Central memory CD8-positive, alpha-beta T cell (primary cell): ENCODE measurements at regions not wholly inside any gene's neighbourhood (a gene's known extent, or its start where the extent isn't known, plus 50 kb on each side); places are given as distances from the start of the nearest gene placed in this dataset.

ENCODE experiments used
- ATAC-seq: fragments of 150-1000 bp; cut with Tn5 transposase; replicated peaks from 2 replicates; pipeline ENCODE4 v1.10.0; 2022; ENCODE audit warnings: mild to moderate bottlenecking, moderate FRiP score, moderate number of reproducible peaks; ENCODE audit not compliant: poor library complexity, severe bottlenecking; ENCODE audit errors: extremely low read depth
- DNase-seq, 2 donors: peaks; one replicate each; pipeline ENCODE4 v3.0.0; 2021; ENCODE audit warnings: low spot score in 2 of 2
- H3K27ac Mint-ChIP-seq: one replicate; pipeline ENCODE4 v1.8.0; 2022; ENCODE audit warnings: low read depth, mild to moderate bottlenecking, moderate library complexity, mixed read lengths
- H3K27me3 Mint-ChIP-seq: one replicate; pipeline ENCODE4 v1.8.0; 2022; ENCODE audit warnings: mixed read lengths
- H3K36me3 Mint-ChIP-seq: one replicate; pipeline ENCODE4 v1.8.0; 2022; ENCODE audit warnings: mild to moderate bottlenecking, moderate library complexity, mixed read lengths; ENCODE audit not compliant: insufficient read depth
- H3K4me1 Mint-ChIP-seq: one replicate; pipeline ENCODE4 v1.8.0; 2022; ENCODE audit warnings: mixed read lengths
- H3K4me3 Mint-ChIP-seq: one replicate; pipeline ENCODE4 v1.8.0; 2022; ENCODE audit warnings: mild to moderate bottlenecking, moderate library complexity, mixed read lengths
- H3K9me3 Mint-ChIP-seq: one replicate; pipeline ENCODE4 v1.8.0; 2022; ENCODE audit warnings: mixed read lengths

GRCh38 chr5:89105171-89105695, 222.2 kb upstream of the MEF2C start:
- no peaks in the 10 kb centered on the region for H3K27me3 Mint-ChIP-seq
- peaks cover 19% of the 10 kb centered on the region for H3K9me3 Mint-ChIP-seq
- H3K4me3 Mint-ChIP-seq: no peak overlapping the region
- no peaks in the 10 kb centered on the region for H3K36me3 Mint-ChIP-seq
- H3K27ac Mint-ChIP-seq: no peak overlapping the region
- ATAC-seq (no peak), DNase-seq (no peak)
- H3K4me1 Mint-ChIP-seq: no peaks in the 10 kb centered on the region

DNA sequence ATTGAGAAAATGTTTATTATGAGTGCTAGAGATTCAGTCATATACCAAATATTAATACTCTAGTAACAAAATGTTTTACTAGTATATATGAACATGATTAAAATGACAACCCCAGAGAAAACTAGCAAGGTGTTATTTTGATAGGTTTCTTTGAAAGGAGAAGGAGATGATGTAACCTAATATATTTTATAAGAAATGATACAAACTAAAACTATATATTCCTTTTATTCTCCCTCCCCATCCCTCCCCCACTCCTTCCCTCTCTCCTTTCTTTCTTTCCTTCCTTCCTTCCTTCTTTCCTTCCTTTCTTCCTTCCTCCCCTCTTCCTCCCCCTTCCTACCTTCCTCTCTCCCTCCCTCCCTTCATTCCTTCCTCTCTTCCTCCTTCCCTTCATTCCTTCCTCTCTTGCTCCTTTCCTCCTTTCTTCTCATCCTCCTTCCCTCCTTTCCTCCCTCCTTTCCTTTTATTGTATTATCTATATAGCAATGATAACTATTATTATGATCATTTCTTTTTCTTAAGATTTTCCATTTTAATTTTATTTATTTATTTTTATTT, 215.3 kb upstream of the MEF2C start:
- ATAC-seq: no peak
- DNase-seq: no peak
- Mint-ChIP-seq H3K4me1 (no peaks in the 10 kb centered on the region), H3K27me3 (no peaks in the 10 kb centered on the region), H3K4me3 (no peak overlapping the region), H3K27ac (no peak overlapping the region), H3K9me3 (peaks cover 25% of the 10 kb centered on the region), H3K36me3 (no peaks in the 10 kb centered on the region)

- no peak for DNase-seq
- no peaks in the 10 kb centered on the region for H3K36me3 Mint-ChIP-seq
- H3K4me1 Mint-ChIP-seq: no peaks in the 10 kb centered on the region
- ATAC-seq: no peak
- peaks cover 25% of the 10 kb centered on the region for H3K9me3 Mint-ChIP-seq
- H3K4me3 Mint-ChIP-seq: no peak overlapping the region
- H3K27ac Mint-ChIP-seq: no peak overlapping the region
- no peaks in the 10 kb centered on the region for H3K27me3 Mint-ChIP-seq
Observed at GRCh38 chr5:89097103-89097502, 214.1 kb upstream of the MEF2C start.

GRCh38 chr5:89095341-89095740, 212.4 kb upstream of the MEF2C start:
- Mint-ChIP-seq H3K4me3 (no peak overlapping the region), H3K36me3 (no peaks in the 10 kb centered on the region), H3K4me1 (no peaks in the 10 kb centered on the region), H3K27me3 (no peaks in the 10 kb centered on the region), H3K27ac (no peak overlapping the region), H3K9me3 (peaks cover 20% of the 10 kb centered on the region)
- DNase-seq: no peak
- ATAC-seq: no peak

- H3K27me3 Mint-ChIP-seq: no peaks in the 10 kb centered on the region
- no peak overlapping the region for H3K27ac Mint-ChIP-seq
- no peak for DNase-seq
- H3K4me1 Mint-ChIP-seq: no peaks in the 10 kb centered on the region
- H3K9me3 Mint-ChIP-seq: peaks cover 9% of the 10 kb centered on the region
- ATAC-seq: no peak
- H3K4me3 Mint-ChIP-seq: no peak overlapping the region
- H3K36me3 Mint-ChIP-seq: no peaks in the 10 kb centered on the region
Observed at GRCh38 chr5:89090037-89090436, 207.1 kb upstream of the MEF2C start.

GRCh38 chr5:89087551-89088318, 204.8 kb upstream of the MEF2C start:
- H3K9me3 Mint-ChIP-seq: no peaks in the 10 kb centered on the region

GRCh38 chr5:89087128-89087527, 204.1 kb upstream of the MEF2C start:
- H3K9me3 Mint-ChIP-seq: no peaks in the 10 kb centered on the region
- H3K27ac Mint-ChIP-seq: no peak overlapping the region
- H3K27me3 Mint-ChIP-seq: no peaks in the 10 kb centered on the region
- no peaks in the 10 kb centered on the region for H3K36me3 Mint-ChIP-seq
- ATAC-seq (no peak), DNase-seq (no peak)
- no peak overlapping the region for H3K4me3 Mint-ChIP-seq
- no peaks in the 10 kb centered on the region for H3K4me1 Mint-ChIP-seq

More at GRCh38 chr5:89087551-89088318, 204.8 kb upstream of the MEF2C start:
- no peaks in the 10 kb centered on the region for H3K4me1 Mint-ChIP-seq
- DNase-seq (no peak), ATAC-seq (no peak)
- H3K27ac Mint-ChIP-seq: no peak overlapping the region
- no peak overlapping the region for H3K4me3 Mint-ChIP-seq
- H3K27me3 Mint-ChIP-seq: no peaks in the 10 kb centered on the region
- H3K36me3 Mint-ChIP-seq: no peaks in the 10 kb centered on the region

- H3K27ac Mint-ChIP-seq: no peak overlapping the region
- no peaks in the 10 kb centered on the region for H3K27me3 Mint-ChIP-seq
- no peak for DNase-seq
- H3K4me3 Mint-ChIP-seq: no peak overlapping the region
- no peaks in the 10 kb centered on the region for H3K36me3 Mint-ChIP-seq
- no peaks in the 10 kb centered on the region for H3K9me3 Mint-ChIP-seq
- ATAC-seq: no peak
- H3K4me1 Mint-ChIP-seq: no peaks in the 10 kb centered on the region
Observed at GRCh38 chr5:89086390-89087086, 203.6 kb upstream of the MEF2C start.

GRCh38 chr5:89083791-89084190, 200.8 kb upstream of the MEF2C start:
- Mint-ChIP-seq H3K4me1 (no peaks in the 10 kb centered on the region), H3K27me3 (no peaks in the 10 kb centered on the region), H3K9me3 (no peaks in the 10 kb centered on the region), H3K27ac (no peak overlapping the region), H3K36me3 (no peaks in the 10 kb centered on the region), H3K4me3 (no peak overlapping the region)
- DNase-seq (no peak), ATAC-seq (no peak)

- no peaks in the 10 kb centered on the region for H3K27me3 Mint-ChIP-seq
- no peaks in the 10 kb centered on the region for H3K36me3 Mint-ChIP-seq
- no peak for ATAC-seq
- no peak overlapping the region for H3K27ac Mint-ChIP-seq
- H3K9me3 Mint-ChIP-seq: no peaks in the 10 kb centered on the region
- no peak overlapping the region for H3K4me3 Mint-ChIP-seq
- DNase-seq: no peak
- no peaks in the 10 kb centered on the region for H3K4me1 Mint-ChIP-seq
Observed at GRCh38 chr5:89081360-89081759, 198.4 kb upstream of the MEF2C start.

- Mint-ChIP-seq H3K4me1 (no peaks in the 10 kb centered on the region), H3K27me3 (no peaks in the 10 kb centered on the region), H3K9me3 (no peaks in the 10 kb centered on the region), H3K27ac (no peak overlapping the region), H3K36me3 (no peaks in the 10 kb centered on the region), H3K4me3 (no peak overlapping the region)
- no peak for ATAC-seq
- no peak for DNase-seq
Observed at GRCh38 chr5:89080467-89081116, 197.6 kb upstream of the MEF2C start.

DNA sequence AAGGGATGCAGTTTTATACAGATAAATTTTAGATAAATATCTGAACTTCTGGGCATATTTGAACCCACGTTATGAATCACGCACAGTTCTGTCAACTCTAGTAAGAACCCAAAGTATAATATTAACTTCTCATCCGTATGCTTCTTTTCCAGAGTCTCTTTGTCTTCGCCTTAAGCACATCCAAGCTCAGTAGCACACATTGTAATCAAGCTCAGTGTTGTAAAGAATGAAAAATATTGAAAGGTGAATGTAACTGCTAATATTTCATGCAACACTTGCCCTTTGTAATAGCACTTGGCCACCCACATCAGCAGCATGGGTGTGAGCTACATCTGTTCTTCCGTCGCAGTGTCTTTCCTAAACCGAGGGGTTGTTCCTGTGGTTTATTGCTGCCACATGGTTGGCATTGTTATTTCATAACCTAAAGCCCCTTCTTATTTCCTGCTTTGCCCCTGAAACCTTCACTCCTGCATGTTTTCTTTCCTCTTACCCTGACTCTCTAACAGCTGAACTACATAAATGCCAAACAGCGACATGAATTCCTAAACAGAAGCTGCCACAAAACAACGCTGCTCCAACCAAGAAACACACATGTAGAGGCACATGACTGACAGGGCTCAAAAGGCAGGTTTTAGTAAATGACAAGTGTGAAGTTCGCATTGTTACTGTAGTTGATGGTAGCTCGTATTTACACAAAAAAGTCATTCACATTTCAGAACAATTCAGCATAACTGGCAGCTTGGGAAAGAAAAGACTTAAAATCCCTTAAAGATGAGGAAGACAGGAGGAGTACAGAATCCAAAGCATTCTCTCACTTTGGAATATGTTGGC, 190.1 kb upstream of the MEF2C start:
- no peak overlapping the region for H3K4me3 Mint-ChIP-seq
- no peaks in the 10 kb centered on the region for H3K27me3 Mint-ChIP-seq
- ATAC-seq (no peak), DNase-seq (no peak)
- H3K9me3 Mint-ChIP-seq: peaks cover 6% of the 10 kb centered on the region
- H3K4me1 Mint-ChIP-seq: peaks cover 6% of the 10 kb centered on the region
- H3K36me3 Mint-ChIP-seq: peaks cover 2% of the 10 kb centered on the region
- no peak overlapping the region for H3K27ac Mint-ChIP-seq
